Cardiac septum (tissue), 1 donor: ENCODE measurements at regions not wholly inside any gene's neighbourhood (a gene's known extent, or its start where the extent isn't known, plus 50 kb on each side); places are given as distances from the start of the nearest gene placed in this dataset.

Experiments
- DNase-seq: peaks from one replicate; pipeline ENCODE4 v3.0.0-alpha.2; 2020; ENCODE audit warnings: low spot score
- intact Hi-C: fragments of 100-400 bp; cut with DNase I; formaldehyde crosslinking; loops from one replicate; pipeline ENCODE4 v1.14.0; 2022
- donor health status: DM: no; HTN: no; CAD: no.

- intact Hi-C loops: no loop called here
- no peak for DNase-seq
These were observed 170.4 kb downstream of the ZDHHC21 start for GRCh38 chr9:14522627-14523379.

DNA sequence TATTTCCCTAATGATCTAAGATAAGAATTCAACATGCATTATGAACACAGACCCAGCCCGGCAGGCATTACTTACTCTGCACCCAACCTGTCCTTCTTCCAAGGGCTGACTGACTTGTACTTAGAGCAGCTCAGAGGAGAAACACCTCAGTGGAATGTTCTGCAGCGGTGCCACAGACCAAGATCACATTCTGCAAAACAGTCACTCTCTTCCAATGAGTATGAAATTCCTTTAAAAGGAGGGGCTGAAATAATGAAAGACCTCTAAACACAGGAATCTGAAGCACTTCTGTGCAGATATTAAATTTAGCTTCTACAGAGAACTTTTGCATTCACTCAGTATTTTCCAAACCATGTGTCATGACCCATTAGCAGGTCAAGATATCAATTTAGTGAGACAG lies 172.9 kb downstream of the ZDHHC21 start:
- intact Hi-C loops: no loop called here
- DNase-seq: no peak

DNA sequence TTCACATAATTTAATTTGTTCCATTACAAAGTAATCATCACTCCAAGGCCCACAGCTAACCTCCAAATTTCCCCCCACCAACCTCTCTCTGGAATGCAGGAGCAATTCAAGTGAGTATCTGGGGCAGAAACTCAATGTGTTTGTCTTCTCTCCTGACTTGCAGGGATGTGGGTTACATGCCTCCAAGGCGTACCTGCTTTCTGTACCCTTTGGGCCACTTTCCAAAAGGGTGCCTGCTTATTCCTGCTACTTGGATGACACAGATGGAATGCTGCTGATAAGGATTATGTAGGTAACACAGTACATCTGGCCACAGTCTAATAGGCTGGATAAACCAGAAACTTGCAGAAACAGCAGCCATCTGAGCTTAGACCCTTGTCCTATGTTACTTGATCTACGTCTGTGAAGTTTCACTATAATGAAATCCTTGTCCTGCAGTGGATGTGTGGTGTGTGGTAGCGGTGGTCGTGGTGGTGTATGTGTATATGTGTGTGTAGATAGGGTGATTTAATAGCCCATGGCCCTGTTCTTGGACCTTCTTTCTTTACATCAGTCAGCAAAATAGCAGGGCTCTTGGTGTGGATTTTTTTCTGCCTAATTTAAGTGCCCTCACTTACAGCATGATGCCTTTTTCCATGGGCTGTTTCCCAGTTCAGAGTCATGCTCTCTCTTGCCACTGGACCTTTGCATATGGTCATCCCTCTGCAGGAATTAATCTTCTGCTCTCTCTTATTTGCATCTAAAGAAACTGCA lies 175.9 kb downstream of the ZDHHC21 start:
- no peak for DNase-seq
- intact Hi-C loops: no loop called here

- intact Hi-C loops: no loop called here
- DNase-seq: no peak
These were observed 176.6 kb downstream of the ZDHHC21 start for GRCh38 chr9:14516656-14517055.

- intact Hi-C loops: no loop called here
These were observed 177.5 kb downstream of the ZDHHC21 start for GRCh38 chr9:14515571-14516198.

GRCh38 chr9:14515049-14515448 lies 178.2 kb downstream of the ZDHHC21 start:
- intact Hi-C loops: no loop called here
- DNase-seq: no peak

More at GRCh38 chr9:14515571-14516198, 177.5 kb downstream of the ZDHHC21 start:
- no peak for DNase-seq

GRCh38 chr9:14512942-14513341 lies 180.3 kb downstream of the ZDHHC21 start:
- intact Hi-C loops: no loop called here
- no peak for DNase-seq

GRCh38 chr9:14511452-14511851 lies 181.8 kb downstream of the ZDHHC21 start:
- intact Hi-C loops: no loop called here
- no peak for DNase-seq

- DNase-seq: no peak
- intact Hi-C loops: no loop called here
These were observed 184.3 kb downstream of the ZDHHC21 start for GRCh38 chr9:14508884-14509283.

DNA sequence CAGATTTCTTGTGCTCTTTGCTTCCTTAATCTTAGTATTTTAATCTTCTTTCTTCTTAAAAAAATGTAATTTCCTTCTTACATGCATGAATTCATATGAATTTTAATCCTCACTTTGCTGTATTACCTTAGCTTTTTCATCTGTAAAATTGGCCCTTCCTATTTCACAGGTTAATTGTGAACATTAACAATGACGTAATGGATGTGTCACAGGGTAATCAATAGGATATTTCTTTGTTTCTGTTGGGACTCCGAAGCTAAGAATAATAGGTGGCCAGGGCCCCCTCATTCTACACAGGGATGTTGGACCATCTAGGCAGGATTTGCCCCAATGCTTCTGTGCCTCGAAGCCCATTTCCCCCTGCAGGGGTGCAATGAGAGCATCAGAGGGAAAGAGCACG lies 187.4 kb upstream of the NFIB start:
- intact Hi-C loops: no loop called here
- DNase-seq: no peak

DNA sequence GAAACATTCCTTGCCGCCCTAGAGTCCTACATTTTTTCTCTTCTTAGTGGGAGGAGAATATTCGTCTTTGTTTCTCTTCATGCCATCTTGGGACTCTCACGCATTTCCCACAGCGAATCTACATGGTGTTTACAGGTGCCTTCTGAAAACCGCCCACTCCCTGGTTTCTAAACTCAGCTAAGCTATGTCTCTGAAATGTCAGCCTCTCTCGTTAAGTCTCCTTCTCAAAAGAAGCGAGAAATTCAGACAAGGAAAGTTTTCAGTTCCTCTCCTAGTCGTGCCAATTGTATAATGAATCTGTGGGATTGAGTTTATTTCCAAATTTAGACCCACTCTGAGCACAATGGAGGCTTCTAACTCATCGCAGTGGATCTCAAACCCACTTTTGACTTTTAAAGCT lies 186.8 kb upstream of the NFIB start:
- intact Hi-C loops: no loop called here
- DNase-seq: no peak

DNA sequence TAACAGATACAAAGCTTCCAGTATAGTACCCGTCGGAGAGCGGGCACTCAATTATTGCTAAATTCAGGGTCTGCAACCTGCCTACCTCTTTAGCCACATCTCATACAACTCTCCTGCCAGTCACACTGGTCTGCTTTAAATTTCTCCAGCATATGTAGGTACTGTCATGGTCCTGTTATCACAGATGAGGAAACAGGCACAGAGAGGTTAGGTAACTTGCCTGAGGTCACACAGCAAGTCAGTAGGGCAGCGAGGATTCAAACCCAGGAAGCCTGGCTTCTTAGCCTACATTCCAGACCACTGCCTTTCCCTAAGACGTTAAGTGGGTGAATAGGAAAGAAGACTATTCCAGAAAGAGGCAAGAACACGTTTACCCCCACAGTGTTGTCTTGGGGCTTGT lies 186.0 kb upstream of the NFIB start:
- no peak for DNase-seq
- intact Hi-C loops: no loop called here

DNA sequence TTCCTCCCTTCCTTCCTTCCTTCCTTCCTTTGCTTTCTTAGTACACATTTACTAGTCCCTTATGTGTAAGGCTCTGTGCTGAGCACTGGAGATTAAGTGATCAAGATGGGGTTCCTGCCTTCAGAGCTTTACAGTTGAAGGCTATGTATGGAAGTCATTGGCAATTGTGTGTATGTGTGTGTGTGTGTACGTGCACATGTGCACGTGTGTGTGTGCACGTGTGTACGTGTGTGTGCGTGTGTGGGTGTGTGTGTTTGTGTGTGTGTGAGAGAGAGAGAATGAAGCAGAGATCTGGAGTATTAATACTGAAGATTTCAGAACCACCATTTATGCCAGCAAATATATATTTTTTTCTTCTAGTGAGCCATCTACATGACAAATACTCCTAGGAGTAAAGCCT lies 184.9 kb upstream of the NFIB start:
- DNase-seq: no peak
- intact Hi-C loops: no loop called here

DNA sequence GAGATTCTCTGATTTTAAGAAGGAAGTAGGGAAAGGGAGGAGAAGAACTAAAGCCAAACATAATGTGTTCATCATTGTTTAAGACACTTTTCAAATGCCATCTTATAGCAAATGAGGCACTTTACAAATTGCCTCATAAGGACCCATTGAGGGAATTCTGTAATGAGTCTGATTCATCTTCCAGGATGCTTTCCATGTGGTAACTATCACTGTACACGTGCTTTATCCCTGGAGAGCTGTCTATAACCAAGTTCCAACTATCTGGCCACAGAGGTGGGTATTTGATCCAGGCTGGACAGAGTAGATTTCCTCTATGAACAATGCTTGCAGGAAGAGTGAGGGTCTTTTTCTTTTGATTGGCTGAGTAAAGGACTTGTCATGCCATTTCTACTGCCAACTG lies 183.5 kb upstream of the NFIB start:
- no peak for DNase-seq
- intact Hi-C loops: no loop called here

- DNase-seq: no peak
- intact Hi-C loops: no loop called here
These were observed 174.7 kb upstream of the NFIB start for GRCh38 chr9:14488421-14489190.

DNA sequence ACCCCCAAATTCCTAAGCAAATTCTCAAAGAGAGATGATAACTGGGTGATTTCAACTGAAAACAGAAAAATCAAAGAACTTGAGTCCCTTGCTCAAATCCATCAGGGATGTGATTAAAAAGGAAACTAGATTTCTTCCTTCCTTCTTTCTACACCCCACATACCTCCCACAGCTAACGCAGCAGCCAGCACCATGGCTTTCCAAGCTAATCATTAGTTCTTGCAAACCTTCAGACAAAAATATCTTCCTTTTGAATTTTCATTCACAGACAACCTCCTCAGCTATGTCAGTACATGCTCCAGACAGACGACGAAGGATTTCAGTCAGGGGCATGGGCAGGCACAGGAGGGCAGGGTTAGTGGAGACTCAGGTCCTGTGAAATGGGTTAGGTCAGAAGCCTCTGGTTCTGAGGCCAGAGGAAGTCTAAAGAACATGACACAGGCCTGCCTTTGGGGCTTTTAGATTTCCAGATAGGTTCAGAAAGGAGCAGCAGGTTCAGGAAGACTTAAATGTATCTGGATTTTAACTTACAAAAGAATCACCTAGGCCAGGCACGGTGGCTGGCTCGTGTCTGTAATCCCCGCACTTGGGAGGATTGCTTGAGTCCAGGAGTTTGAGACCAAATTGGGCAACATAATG lies 173.7 kb upstream of the NFIB start:
- intact Hi-C loops: no loop called here
- no peak for DNase-seq

GRCh38 chr9:14485366-14485765 lies 171.4 kb upstream of the NFIB start:
- intact Hi-C loops: no loop called here
- no peak for DNase-seq

- intact Hi-C loops: no loop called here
- no peak for DNase-seq
These were observed 168.9 kb upstream of the NFIB start for GRCh38 chr9:14482856-14483255.

DNA sequence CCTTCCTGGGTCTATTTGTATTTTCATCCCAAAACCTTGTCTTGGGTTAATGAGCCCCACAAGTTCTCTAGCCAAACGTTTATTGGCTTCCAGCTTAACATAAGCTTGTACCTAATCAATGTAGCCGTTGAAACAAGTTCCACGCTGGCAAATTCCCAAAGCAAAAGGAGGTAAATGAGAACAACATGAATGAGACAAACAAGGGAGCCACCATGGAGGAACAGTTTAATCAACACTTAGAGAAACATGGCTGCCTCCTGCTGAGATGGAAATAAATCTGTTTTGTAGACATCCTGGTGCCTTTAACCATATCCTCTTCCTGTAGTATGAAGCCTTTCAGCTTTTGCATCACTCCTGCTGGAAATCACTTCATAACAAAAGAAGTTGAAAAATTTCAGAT lies 166.6 kb upstream of the NFIB start:
- intact Hi-C loops: no loop called here
- DNase-seq: no peak

GRCh38 chr9:14479163-14479560 lies 165.2 kb upstream of the NFIB start:
- intact Hi-C loops: no loop called here

More at GRCh38 chr9:14479163-14479560, 165.2 kb upstream of the NFIB start:
- no peak for DNase-seq
